ENCODE measurements at regions not wholly inside any gene's neighbourhood (a gene's known extent, or its start where the extent isn't known, plus 50 kb on each side); places are given as distances from the start of the nearest gene placed in this dataset.
"Not testable (repeated sequence)": the region's sequence is repeated elsewhere in the genome, so short reads cannot be mapped to it uniquely, and the experiment has no call there.

DNA sequence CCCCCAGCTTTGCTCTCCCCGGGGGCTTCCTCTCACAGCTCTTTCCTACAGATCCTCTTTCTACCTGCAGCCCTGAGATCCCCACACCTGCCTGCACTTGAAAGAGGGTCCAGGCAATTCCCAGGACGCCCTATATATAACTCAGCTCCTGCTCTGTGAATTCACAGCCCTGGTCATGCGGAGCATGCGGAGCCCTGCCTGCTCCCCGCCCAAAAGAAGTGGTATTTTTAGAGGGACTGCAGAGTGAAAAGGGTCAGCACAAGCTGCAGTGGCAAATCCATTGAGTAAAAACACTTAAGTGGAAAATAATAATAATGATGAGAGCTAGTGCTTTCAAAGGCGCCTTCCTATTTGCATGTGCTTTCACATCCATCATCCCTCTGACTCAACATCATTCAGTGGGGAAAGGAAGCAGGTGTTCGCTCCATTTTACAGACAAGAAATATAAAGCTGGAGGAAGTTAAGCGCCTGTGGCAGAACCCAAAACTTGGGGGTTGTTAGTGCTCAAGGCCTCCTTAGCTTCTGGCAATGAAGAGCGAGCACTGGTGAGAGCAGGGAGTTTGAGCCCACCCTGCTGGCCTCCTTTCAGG, 76.3 kb upstream of the LIPC start:
- DNase-seq (ENCODE audit: extremely low read depth, low read depth, low spot score) = no peak

GRCh38 chr15:58355973-58356372, 75.8 kb upstream of the LIPC start:
- no peak for DNase-seq (ENCODE audit: extremely low read depth, low read depth, low spot score)

DNA sequence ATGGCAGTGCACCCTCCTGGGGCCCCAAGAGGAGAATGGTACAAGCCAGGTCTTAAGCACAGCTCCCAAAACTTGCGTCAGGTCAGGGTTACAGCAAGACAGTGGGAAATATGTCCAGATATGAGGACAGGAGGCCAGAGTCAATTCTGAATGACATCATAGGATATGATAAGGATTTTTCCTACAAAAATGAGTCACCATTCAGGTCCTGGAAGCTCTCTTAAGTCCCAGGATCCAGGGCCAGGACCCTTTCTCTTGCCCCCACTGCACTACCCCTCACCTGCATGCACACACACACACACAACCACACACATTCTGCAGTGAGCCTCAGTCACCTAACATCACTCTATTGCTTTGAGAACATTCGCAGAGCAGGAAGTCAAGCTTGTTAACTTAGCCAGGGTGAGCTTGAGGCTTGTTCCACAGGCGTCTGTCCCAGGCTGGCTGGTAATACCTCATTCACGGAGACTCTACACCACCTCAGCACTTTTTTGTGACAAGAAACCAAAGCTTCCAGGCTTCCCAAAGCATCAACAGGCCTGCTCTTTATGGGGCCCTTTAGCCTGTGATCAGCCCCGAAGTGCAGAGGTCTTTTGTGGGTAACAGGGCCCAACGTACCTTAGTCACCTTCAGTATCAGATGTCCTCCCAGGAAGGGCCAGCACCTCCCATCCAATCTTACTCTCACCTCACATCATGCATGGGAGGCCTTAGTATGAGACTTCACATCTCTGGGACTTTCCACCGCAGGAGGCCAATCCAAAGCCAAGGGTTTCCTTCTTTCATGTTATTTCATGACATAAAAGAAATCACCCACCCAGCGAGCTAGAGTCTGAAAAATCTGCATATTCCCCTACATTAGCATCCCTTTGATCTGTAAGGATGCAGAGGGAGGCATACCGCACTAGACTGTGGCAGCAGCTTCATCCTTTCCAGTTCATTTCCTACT, 74.0 kb upstream of the LIPC start:
- DNase-seq (ENCODE audit: extremely low read depth, low read depth, low spot score) = no peak

DNA sequence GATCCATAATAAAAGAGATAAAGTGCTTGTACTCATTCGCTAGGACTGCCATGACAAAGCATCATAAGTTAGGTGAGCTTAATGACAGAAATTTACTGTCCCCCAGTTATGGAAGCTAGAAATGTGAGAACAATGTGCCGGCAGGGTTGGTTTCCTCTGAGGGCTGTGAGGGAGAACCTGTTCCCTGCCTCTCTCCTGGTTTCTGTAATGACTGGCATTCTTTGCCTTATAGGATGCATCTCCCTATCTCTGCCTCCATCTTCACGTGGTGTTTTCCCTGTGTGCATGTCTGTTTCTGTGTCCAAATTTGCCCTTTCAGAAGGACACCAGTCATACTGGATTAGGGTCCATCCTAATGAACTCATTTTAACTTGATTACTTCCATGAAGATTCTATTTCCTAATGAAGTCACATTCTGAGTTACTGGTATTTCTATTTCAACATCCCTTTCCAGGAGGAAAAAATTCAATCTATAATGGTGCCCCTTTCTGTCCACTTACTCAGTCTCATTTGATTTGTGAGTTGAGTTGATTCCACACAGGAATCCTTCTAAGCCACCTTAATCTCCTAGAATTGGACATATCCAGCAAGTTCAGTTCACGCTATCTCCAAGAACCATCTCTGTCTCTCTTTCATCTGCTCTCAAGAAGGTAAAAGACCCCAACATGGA, 71.2 kb upstream of the LIPC start:
- no peak for DNase-seq (ENCODE audit: extremely low read depth, low read depth, low spot score)

DNA sequence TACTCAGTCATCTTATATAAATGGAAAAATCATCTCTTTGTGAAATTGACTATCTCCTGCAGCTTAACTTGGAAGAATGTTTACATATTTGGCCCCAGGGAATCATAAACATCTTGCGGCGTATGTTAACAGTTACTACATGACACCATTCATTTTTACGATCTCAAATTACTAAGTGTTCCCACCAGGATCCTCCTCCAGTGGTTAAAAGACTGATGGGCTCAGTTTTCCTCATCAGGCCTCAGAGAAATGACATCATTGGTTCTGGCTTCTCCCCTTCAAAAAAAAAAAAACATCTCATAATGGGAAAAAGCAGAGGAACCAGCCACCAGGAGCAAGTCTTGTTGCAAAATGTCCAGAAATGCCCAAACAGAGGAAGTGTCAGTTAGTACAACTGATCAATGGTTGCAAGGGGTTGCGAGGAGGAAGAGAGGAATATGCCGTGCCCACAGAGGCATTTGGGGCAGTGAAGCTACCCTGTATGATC, 70.5 kb upstream of the LIPC start:
- DNase-seq (ENCODE audit: extremely low read depth, low read depth, low spot score) = no peak

- no peak for DNase-seq (ENCODE audit: extremely low read depth, low read depth, low spot score)
Observed at GRCh38 chr15:58362262-58362922, 69.4 kb upstream of the LIPC start.

- DNase-seq (ENCODE audit: extremely low read depth, low read depth, low spot score) = not testable (repeated sequence)
Observed at GRCh38 chr15:58363118-58363517, 68.7 kb upstream of the LIPC start.

- not testable (repeated sequence) for DNase-seq (ENCODE audit: extremely low read depth, low read depth, low spot score)
Observed at GRCh38 chr15:58363673-58364072, 68.1 kb upstream of the LIPC start.

DNA sequence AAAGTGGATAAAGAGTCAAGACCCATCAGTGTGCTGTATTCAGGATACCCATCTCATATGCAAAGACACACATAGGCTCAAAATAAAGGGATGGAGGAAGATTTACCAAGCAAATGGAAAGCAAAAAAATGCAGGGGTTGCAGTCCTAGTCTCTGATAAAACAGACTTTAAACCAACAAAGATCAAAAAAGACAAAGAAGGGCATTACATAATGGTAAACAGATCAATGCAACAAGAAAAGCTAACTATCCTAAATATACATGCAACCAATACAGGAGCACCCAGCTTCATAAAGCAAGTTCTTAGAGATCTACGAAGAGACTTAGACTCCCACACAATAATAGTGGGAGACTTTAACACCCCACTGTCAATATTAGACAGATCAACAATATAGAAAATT, 66.7 kb upstream of the LIPC start:
- DNase-seq (ENCODE audit: extremely low read depth, low read depth, low spot score) = not testable (repeated sequence)

GRCh38 chr15:58369261-58369701, 62.5 kb upstream of the LIPC start:
- no peak for DNase-seq (ENCODE audit: extremely low read depth, low read depth, low spot score)

DNA sequence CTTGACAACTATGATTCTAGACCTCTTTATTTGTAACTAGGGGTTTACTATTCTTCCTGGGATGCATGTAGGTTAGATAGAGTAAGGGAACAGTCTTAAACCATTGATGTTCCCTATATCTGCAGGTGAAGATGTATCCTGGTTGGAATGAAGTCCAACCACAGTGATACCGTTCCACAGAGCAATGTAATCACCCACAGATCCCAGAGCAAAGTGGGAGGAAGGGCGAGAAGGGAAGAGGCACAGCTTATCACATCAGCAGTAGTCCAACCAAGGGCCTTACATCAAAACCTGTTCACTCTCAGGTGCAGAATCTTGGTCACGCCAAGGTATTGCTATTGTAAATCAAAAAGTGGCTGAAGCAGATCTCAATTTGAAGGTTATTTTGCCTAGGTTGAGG, 61.8 kb upstream of the LIPC start:
- DNase-seq (ENCODE audit: extremely low read depth, low read depth, low spot score) = no peak

- no peak for DNase-seq (ENCODE audit: extremely low read depth, low read depth, low spot score)
Observed at GRCh38 chr15:58374147-58374546, 57.6 kb upstream of the LIPC start.

DNA sequence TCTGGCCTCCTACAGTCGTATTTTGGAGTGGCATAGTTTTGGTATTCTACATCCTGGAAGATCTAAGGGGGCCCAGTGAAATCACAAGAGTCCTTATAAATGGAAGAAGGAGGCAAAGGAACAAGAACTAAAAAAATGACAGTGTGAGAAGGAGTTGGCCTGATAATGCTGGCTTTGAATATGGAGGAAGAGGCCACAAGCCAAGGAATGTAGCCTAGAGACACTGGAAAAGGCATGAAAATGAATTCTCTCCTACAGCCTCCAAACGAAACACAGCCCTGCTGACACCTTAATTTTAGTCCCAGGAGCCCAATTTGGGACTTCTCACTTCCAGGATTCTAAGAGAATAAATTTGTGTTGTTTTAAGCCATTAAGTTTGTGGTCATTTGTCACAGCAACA, 54.6 kb upstream of the LIPC start:
- DNase-seq (ENCODE audit: extremely low read depth, low read depth, low spot score) = no peak

- no peak for DNase-seq (ENCODE audit: extremely low read depth, low read depth, low spot score)
Observed at GRCh38 chr15:58378241-58379085, 53.3 kb upstream of the LIPC start.

DNA sequence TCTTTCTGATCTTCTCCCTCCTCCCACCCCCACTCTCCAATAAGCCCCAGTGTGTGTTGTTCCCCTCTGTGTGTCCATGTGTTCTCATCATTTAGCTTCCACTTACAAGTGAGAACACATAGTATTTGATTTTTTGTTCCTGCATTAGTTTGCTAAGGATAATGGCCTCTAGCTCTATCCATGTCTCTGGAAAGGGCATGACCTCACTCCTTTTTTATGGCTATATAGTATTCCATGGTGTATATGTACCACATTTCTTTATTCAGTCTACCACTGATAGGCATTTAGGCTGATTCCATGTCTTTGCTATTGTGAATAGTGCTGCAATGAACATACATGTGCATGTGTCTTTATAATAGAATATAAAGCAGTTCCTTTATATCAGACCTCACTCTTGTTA, 52.3 kb upstream of the LIPC start:
- not testable (repeated sequence) for DNase-seq (ENCODE audit: extremely low read depth, low read depth, low spot score)

DNA sequence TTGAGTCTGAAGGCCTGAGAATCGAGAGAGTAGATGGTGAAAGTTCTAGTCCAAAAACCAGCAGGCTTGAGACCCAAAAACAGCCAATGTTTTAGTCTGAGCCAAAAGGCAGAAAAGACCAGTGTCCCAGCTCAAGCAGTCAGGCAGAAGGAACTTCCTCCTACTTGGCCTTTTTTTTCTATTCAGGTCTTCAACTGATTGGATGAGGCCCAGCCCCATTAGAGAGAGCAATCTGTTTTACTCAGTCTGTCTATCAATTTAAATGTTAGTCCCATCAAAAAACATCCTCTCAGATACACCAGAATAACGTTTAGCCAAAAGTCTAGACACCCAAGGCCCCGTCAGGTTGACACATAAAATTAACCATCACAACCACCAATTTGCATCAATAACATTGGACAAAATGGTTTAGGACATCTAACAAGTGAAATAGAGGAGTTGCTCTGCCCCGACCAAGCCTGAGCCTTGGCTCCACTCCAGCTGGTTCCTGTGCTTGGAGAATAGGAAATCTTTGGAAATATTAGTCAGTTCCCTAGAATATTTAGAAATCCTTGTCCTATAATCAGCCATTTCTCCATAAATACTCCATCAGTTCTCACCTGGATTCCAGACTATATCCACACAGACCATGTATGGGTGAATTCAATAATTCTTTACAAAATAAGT, 51.4 kb upstream of the LIPC start:
- DNase-seq (ENCODE audit: extremely low read depth, low read depth, low spot score) = peak; percentile 9

DNA sequence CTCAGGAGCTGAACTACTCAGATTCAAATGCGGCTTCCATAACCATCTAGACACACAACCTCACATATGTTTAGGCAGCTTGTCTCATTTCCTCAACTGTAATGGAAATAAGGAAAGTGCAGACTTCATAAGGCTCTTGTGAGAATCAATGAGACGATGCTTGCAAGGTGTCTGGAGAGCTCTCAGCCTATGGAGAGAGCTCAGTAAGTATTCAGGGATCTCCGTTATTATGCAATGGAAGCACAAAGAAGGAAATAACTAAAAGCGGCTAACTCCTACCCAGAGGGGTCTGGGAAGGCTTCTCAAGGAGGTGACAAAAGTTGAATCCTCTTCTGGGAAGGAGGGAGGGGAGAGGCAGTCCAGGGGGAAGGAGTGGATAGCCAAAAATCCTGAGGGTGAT, 50.1 kb upstream of the LIPC start:
- no peak for DNase-seq (ENCODE audit: extremely low read depth, low read depth, low spot score)
